ENCODE measurements at regions not wholly inside any gene's neighbourhood (a gene's known extent, or its start where the extent isn't known, plus 50 kb on each side); places are given as distances from the start of the nearest gene placed in this dataset.
A peak's percentile ranks its signal among the peaks of the same experiment; 100 is the strongest.
"Not testable (repeated sequence)": the region's sequence is repeated elsewhere in the genome, so short reads cannot be mapped to it uniquely, and the experiment has no call there.

- peak; percentile 31 to 88 (median 59) for DNase-seq
Observed at GRCh38 chr12:74689071-74689655, 151.5 kb downstream of the ATXN7L3B start.

GRCh38 chr12:74689929-74690328 is 152.3 kb downstream of the ATXN7L3B start:
- peak in 2 of 3 experiments; percentile 12 to 64 for DNase-seq

GRCh38 chr12:74719447-74719846 is 181.8 kb downstream of the ATXN7L3B start:
- no peak for DNase-seq

- DNase-seq, result no peak
Observed at GRCh38 chr12:74722709-74723108, 185.1 kb downstream of the ATXN7L3B start.

GRCh38 chr12:74725154-74725553 is 187.5 kb downstream of the ATXN7L3B start:
- peak in 2 of 3 experiments; percentile 14 to 48 for DNase-seq

GRCh38 chr12:74728006-74728405 is 190.4 kb downstream of the ATXN7L3B start:
- no peak for DNase-seq

GRCh38 chr12:74732164-74732784 is 194.6 kb downstream of the ATXN7L3B start:
- DNase-seq, result no peak

GRCh38 chr12:74732826-74733225 is 195.2 kb downstream of the ATXN7L3B start:
- DNase-seq, result peak in 1 of 3 experiments; percentile 30

- peak; percentile 7 to 65 (median 24) for DNase-seq
Observed at GRCh38 chr12:74741112-74741511, 203.5 kb downstream of the ATXN7L3B start.

- peak in 2 of 3 experiments; percentile 17 to 61 for DNase-seq
Observed at GRCh38 chr12:74747305-74747704, 209.7 kb downstream of the ATXN7L3B start.

GRCh38 chr12:74751441-74751840 is 213.8 kb downstream of the ATXN7L3B start:
- no peak for DNase-seq

- DNase-seq, result no peak
Observed at GRCh38 chr12:74752215-74752614, 214.6 kb downstream of the ATXN7L3B start.

- DNase-seq, result no peak
Observed at GRCh38 chr12:74770552-74770951, 232.9 kb downstream of the ATXN7L3B start.

- DNase-seq, result no peak
Observed at GRCh38 chr12:74775276-74775675, 237.6 kb downstream of the ATXN7L3B start.

GRCh38 chr12:74776378-74776777 is 238.7 kb downstream of the ATXN7L3B start:
- DNase-seq, result no peak

GRCh38 chr12:74780182-74780849 is 242.7 kb downstream of the ATXN7L3B start:
- DNase-seq, result no peak

GRCh38 chr12:74780850-74781241 is 243.2 kb downstream of the ATXN7L3B start:
- DNase-seq, result not testable (repeated sequence)

GRCh38 chr12:74781991-74782485 is 244.4 kb downstream of the ATXN7L3B start:
- no peak for DNase-seq

GRCh38 chr12:74790931-74791330 is 253.3 kb downstream of the ATXN7L3B start:
- DNase-seq, result no peak

GRCh38 chr12:74791365-74791764 is 253.7 kb downstream of the ATXN7L3B start:
- DNase-seq, result no peak

- DNase-seq, result no peak
Observed at GRCh38 chr12:74794522-74794921, 256.9 kb downstream of the ATXN7L3B start.

- DNase-seq, result no peak
Observed at GRCh38 chr12:74801625-74802024, 264.0 kb downstream of the ATXN7L3B start.

GRCh38 chr12:74816398-74817175 is 279.0 kb downstream of the ATXN7L3B start:
- peak in 1 of 3 experiments; percentile 5 for DNase-seq
